HEK293 (cell line): ENCODE measurements at regions not wholly inside any gene's neighbourhood (a gene's known extent, or its start where the extent isn't known, plus 50 kb on each side); places are given as distances from the start of the nearest gene placed in this dataset.

Experiments used
- FEZF1 ChIP-seq: fragments of 450-650 bp; formaldehyde crosslinking; IDR thresholded peaks from 2 replicates; pipeline ENCODE4 v1.5.1; 2016; ENCODE audit warnings: missing biosample characterization, missing genetic modification characterization
- GLI2 ChIP-seq: fragments of 450-650 bp; formaldehyde crosslinking; IDR thresholded peaks from 2 replicates; pipeline ENCODE4; 2017; ENCODE audit warnings: missing biosample characterization, missing genetic modification characterization, low read depth, borderline replicate concordance
- KLF1 ChIP-seq: fragments of 450-650 bp; formaldehyde crosslinking; IDR thresholded peaks from 2 replicates; pipeline ENCODE4 v1.5.1; 2016; ENCODE audit warnings: missing biosample characterization, missing genetic modification characterization
- RBAK ChIP-seq: fragments of 450-650 bp; formaldehyde crosslinking; IDR thresholded peaks from 2 replicates; pipeline ENCODE4 v1.5.1; 2016; ENCODE audit warnings: missing biosample characterization, missing genetic modification characterization
- REPIN1 ChIP-seq: fragments of 450-650 bp; formaldehyde crosslinking; IDR thresholded peaks from 2 replicates; pipeline ENCODE4 v1.5.1; 2017; ENCODE audit warnings: missing biosample characterization, missing genetic modification characterization, low read depth
- SALL2 ChIP-seq: fragments of 450-650 bp; formaldehyde crosslinking; IDR thresholded peaks from 2 replicates; pipeline ENCODE4 v1.5.0; 2017; ENCODE audit warnings: missing biosample characterization, mild to moderate bottlenecking, missing genetic modification characterization, borderline replicate concordance
- ZBTB7A ChIP-seq: fragments of 450-650 bp; formaldehyde crosslinking; IDR thresholded peaks from 2 replicates; pipeline ENCODE4 v1.5.1; 2016; ENCODE audit warnings: low read depth, missing biosample characterization, missing genetic modification characterization
- ZNF138 ChIP-seq: fragments of 450-650 bp; formaldehyde crosslinking; IDR thresholded peaks from 2 replicates; pipeline ENCODE4 v1.5.1; 2016; ENCODE audit warnings: missing biosample characterization, missing genetic modification characterization, borderline replicate concordance
- ZNF174 ChIP-seq: fragments of 450-650 bp; formaldehyde crosslinking; IDR thresholded peaks from 2 replicates; pipeline ENCODE4 v1.5.0; 2017; ENCODE audit warnings: missing biosample characterization, mild to moderate bottlenecking, missing genetic modification characterization
- ZNF184 ChIP-seq: fragments of 450-650 bp; IDR thresholded peaks from 2 replicates; pipeline ENCODE4 v1.5.1; 2018; ENCODE audit warnings: missing biosample characterization, mild to moderate bottlenecking, missing genetic modification characterization
- ZNF19 ChIP-seq: fragments of 450-650 bp; formaldehyde crosslinking; IDR thresholded peaks from 2 replicates; pipeline ENCODE4; 2016; ENCODE audit warnings: missing biosample characterization, missing genetic modification characterization, low read depth
- ZNF24 ChIP-seq: fragments of 450-650 bp; formaldehyde crosslinking; IDR thresholded peaks from 2 replicates; pipeline ENCODE4 v1.5.1; 2016; ENCODE audit warnings: missing biosample characterization, missing genetic modification characterization
- ZNF302 ChIP-seq: fragments of 450-650 bp; formaldehyde crosslinking; IDR thresholded peaks from 2 replicates; pipeline ENCODE4 v1.5.1; 2016; ENCODE audit warnings: missing biosample characterization, missing genetic modification characterization, low read depth
- ZNF311 ChIP-seq: fragments of 450-650 bp; formaldehyde crosslinking; IDR thresholded peaks from 2 replicates; pipeline ENCODE4 v1.5.1; 2017; ENCODE audit warnings: missing biosample characterization, missing genetic modification characterization, borderline replicate concordance
- ZNF501 ChIP-seq: fragments of 450-650 bp; formaldehyde crosslinking; IDR thresholded peaks from 2 replicates; pipeline ENCODE4 v1.5.1; 2016; ENCODE audit warnings: missing biosample characterization, missing genetic modification characterization
- ZNF530 ChIP-seq: fragments of 450-650 bp; formaldehyde crosslinking; IDR thresholded peaks from 2 replicates; pipeline ENCODE4 v1.5.1; 2016; ENCODE audit warnings: low read depth, missing biosample characterization, missing genetic modification characterization
- ZNF544 ChIP-seq: fragments of 450-650 bp; formaldehyde crosslinking; IDR thresholded peaks from 2 replicates; pipeline ENCODE4 v1.5.0; 2017; ENCODE audit warnings: missing biosample characterization, missing genetic modification characterization
- ZNF549 ChIP-seq: fragments of 450-650 bp; IDR thresholded peaks from 2 replicates; pipeline ENCODE4 v1.5.1; 2018; ENCODE audit warnings: missing biosample characterization, missing genetic modification characterization, mild to moderate bottlenecking, inconsistent platforms, moderate library complexity
- ZNF555 ChIP-seq: fragments of 450-650 bp; formaldehyde crosslinking; conservative IDR thresholded peaks from 2 replicates; pipeline ENCODE4 v1.5.1; 2017; ENCODE audit warnings: missing biosample characterization, mild to moderate bottlenecking, missing genetic modification characterization, inconsistent platforms
- ZNF660 ChIP-seq: fragments of 450-650 bp; IDR thresholded peaks from 2 replicates; pipeline ENCODE4 v1.5.1; 2018; ENCODE audit warnings: missing biosample characterization, mild to moderate bottlenecking, missing genetic modification characterization
- ZNF747 ChIP-seq: fragments of 450-650 bp; formaldehyde crosslinking; IDR thresholded peaks from 2 replicates; pipeline ENCODE4 v1.5.1; 2016; ENCODE audit warnings: missing biosample characterization, missing genetic modification characterization
- ZNF768 ChIP-seq: fragments of 450-650 bp; formaldehyde crosslinking; IDR thresholded peaks from 2 replicates; pipeline ENCODE4 v1.5.1; 2018; ENCODE audit warnings: missing biosample characterization, mild to moderate bottlenecking, missing genetic modification characterization
- ZNF776 ChIP-seq: fragments of 450-650 bp; formaldehyde crosslinking; IDR thresholded peaks from 2 replicates; pipeline ENCODE4 v1.5.0; 2017; ENCODE audit warnings: missing biosample characterization, missing genetic modification characterization, borderline replicate concordance
- ZNF837 ChIP-seq: fragments of 450-650 bp; formaldehyde crosslinking; IDR thresholded peaks from 2 replicates; pipeline ENCODE4 v1.5.1; 2016; ENCODE audit warnings: missing biosample characterization, missing genetic modification characterization
- ZSCAN16 ChIP-seq: fragments of 450-650 bp; formaldehyde crosslinking; IDR thresholded peaks from 2 replicates; pipeline ENCODE4 v1.5.1; 2016; ENCODE audit warnings: missing biosample characterization, missing genetic modification characterization
- TF ChIP-seq, protein P1 (sequence below): fragments of 450-650 bp; formaldehyde crosslinking; IDR thresholded peaks from 2 replicates; pipeline ENCODE4 v1.5.1; 2017; ENCODE audit warnings: missing biosample characterization, missing genetic modification characterization
- TF ChIP-seq, protein P2 (sequence below): sonication (generic); formaldehyde crosslinking; IDR thresholded peaks from 2 replicates; pipeline ENCODE4 v1.8.1; 2022; ENCODE audit warnings: mild to moderate bottlenecking, moderate library complexity, missing genetic modification reagents
- TF ChIP-seq, protein P3 (sequence below): fragments of 450-650 bp; formaldehyde crosslinking; IDR thresholded peaks from 2 replicates; pipeline ENCODE4 v1.5.1; 2017; ENCODE audit warnings: missing biosample characterization, missing genetic modification characterization
- TF ChIP-seq, protein P4 (sequence below): IDR thresholded peaks from 2 replicates; pipeline ENCODE4 v1.6.1; 2011; ENCODE audit warnings: mild to moderate bottlenecking, low read depth, low read length, borderline replicate concordance
- TF ChIP-seq, protein P5 (sequence below): fragments of 450-650 bp; formaldehyde crosslinking; IDR thresholded peaks from 2 replicates; pipeline ENCODE4 v1.5.1; 2016; ENCODE audit warnings: missing biosample characterization, missing genetic modification characterization
- TF ChIP-seq, protein P6 (sequence below): fragments of 450-650 bp; formaldehyde crosslinking; IDR thresholded peaks from 2 replicates; pipeline ENCODE4 v1.5.1; 2016; ENCODE audit warnings: missing biosample characterization, missing genetic modification characterization

DNA sequence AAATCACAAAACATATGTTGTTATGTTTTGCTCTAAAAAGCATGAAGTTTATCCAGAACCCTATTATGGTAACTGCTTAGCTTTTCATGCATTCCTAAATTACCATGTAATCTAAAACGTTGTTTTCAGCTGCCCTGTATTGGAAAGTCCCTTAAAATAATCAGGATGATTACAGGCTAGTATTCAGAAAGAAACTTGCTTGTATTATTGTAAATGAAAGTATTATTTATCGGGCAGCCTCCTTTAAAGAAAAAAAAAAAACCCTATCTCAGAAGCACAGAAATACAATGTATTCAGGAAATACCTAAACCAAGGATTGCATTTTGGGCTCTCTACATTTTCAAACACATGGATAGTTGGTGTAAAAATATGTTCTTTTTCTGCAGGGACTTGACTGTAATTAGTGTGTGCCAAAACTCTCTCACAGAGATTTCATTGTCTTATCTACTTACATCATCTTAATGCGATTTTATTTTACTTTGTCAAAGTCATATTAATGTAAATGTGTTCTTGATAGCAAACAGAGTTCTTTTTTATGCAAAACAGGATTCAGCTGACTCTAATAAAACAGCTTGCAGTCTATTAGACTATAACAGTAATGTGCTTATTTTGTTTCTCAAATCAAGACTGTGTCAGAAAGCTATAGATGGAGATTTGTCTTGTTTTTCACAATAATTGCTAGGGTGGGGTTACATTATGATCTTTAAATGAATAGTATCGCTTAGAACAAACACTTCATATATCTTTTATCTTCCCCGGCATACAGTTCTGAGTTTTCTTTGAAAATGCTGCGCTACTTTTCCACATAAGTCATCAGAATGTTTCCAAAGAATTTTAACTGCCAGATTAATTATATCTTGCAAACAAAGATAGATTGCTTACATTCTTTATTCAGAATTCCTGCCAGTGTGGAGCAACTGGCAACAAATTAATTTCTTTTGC lies 65.3 kb upstream of the ARID5B start (continued):
- TF ChIP-seq ZNF138 (no peak), ZSCAN16 (tag by site-specific recombination) (no peak), ZNF837 (tag by site-specific recombination) (no peak), FEZF1 (tag by site-specific recombination) (no peak), ZNF544 (tag by site-specific recombination) (no peak), KLF1 (no peak), ZNF501 (tag by site-specific recombination) (no peak), ZNF776 (no peak), SALL2 (tag by site-specific recombination) (no peak), ZNF747 (no peak), ZNF302 (tag by site-specific recombination) (no peak), ZNF19 (no peak), ZNF768 (no peak), ZNF555 (no peak), ZNF660 (tag by site-specific recombination) (no peak), ZNF530 (tag by site-specific recombination) (no peak), ZNF311 (no peak), ZNF24 (tag by site-specific recombination) (no peak), REPIN1 (no peak), ZBTB7A (tag by site-specific recombination) (no peak), ZNF549 (tag by site-specific recombination) (no peak), ZNF184 (tag by site-specific recombination) (no peak), RBAK (tag by site-specific recombination) (no peak), ZNF174 (tag by site-specific recombination) (no peak), GLI2 (tag by site-specific recombination) (no peak)
- TF ChIP-seq, protein P1, sequence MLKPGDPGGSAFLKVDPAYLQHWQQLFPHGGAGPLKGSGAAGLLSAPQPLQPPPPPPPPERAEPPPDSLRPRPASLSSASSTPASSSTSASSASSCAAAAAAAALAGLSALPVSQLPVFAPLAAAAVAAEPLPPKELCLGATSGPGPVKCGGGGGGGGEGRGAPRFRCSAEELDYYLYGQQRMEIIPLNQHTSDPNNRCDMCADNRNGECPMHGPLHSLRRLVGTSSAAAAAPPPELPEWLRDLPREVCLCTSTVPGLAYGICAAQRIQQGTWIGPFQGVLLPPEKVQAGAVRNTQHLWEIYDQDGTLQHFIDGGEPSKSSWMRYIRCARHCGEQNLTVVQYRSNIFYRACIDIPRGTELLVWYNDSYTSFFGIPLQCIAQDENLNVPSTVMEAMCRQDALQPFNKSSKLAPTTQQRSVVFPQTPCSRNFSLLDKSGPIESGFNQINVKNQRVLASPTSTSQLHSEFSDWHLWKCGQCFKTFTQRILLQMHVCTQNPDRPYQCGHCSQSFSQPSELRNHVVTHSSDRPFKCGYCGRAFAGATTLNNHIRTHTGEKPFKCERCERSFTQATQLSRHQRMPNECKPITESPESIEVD (tag by site-specific recombination): peak; percentile 95
- TF ChIP-seq, protein P2, sequence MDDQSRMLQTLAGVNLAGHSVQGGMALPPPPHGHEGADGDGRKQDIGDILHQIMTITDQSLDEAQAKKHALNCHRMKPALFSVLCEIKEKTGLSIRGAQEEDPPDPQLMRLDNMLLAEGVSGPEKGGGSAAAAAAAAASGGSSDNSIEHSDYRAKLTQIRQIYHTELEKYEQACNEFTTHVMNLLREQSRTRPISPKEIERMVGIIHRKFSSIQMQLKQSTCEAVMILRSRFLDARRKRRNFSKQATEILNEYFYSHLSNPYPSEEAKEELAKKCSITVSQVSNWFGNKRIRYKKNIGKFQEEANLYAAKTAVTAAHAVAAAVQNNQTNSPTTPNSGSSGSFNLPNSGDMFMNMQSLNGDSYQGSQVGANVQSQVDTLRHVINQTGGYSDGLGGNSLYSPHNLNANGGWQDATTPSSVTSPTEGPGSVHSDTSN (CRISPR knock-in tag): no peak
- TF ChIP-seq, protein P3, sequence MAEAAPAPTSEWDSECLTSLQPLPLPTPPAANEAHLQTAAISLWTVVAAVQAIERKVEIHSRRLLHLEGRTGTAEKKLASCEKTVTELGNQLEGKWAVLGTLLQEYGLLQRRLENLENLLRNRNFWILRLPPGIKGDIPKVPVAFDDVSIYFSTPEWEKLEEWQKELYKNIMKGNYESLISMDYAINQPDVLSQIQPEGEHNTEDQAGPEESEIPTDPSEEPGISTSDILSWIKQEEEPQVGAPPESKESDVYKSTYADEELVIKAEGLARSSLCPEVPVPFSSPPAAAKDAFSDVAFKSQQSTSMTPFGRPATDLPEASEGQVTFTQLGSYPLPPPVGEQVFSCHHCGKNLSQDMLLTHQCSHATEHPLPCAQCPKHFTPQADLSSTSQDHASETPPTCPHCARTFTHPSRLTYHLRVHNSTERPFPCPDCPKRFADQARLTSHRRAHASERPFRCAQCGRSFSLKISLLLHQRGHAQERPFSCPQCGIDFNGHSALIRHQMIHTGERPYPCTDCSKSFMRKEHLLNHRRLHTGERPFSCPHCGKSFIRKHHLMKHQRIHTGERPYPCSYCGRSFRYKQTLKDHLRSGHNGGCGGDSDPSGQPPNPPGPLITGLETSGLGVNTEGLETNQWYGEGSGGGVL (tag by site-specific recombination): no peak
- TF ChIP-seq, protein P4, sequence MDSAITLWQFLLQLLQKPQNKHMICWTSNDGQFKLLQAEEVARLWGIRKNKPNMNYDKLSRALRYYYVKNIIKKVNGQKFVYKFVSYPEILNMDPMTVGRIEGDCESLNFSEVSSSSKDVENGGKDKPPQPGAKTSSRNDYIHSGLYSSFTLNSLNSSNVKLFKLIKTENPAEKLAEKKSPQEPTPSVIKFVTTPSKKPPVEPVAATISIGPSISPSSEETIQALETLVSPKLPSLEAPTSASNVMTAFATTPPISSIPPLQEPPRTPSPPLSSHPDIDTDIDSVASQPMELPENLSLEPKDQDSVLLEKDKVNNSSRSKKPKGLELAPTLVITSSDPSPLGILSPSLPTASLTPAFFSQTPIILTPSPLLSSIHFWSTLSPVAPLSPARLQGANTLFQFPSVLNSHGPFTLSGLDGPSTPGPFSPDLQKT: no peak
- TF ChIP-seq, protein P5, sequence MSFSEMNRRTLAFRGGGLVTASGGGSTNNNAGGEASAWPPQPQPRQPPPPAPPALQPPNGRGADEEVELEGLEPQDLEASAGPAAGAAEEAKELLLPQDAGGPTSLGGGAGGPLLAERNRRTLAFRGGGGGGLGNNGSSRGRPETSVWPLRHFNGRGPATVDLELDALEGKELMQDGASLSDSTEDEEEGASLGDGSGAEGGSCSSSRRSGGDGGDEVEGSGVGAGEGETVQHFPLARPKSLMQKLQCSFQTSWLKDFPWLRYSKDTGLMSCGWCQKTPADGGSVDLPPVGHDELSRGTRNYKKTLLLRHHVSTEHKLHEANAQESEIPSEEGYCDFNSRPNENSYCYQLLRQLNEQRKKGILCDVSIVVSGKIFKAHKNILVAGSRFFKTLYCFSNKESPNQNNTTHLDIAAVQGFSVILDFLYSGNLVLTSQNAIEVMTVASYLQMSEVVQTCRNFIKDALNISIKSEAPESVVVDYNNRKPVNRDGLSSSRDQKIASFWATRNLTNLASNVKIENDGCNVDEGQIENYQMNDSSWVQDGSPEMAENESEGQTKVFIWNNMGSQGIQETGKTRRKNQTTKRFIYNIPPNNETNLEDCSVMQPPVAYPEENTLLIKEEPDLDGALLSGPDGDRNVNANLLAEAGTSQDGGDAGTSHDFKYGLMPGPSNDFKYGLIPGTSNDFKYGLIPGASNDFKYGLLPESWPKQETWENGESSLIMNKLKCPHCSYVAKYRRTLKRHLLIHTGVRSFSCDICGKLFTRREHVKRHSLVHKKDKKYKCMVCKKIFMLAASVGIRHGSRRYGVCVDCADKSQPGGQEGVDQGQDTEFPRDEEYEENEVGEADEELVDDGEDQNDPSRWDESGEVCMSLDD (tag by site-specific recombination): no peak
- TF ChIP-seq, protein P6, sequence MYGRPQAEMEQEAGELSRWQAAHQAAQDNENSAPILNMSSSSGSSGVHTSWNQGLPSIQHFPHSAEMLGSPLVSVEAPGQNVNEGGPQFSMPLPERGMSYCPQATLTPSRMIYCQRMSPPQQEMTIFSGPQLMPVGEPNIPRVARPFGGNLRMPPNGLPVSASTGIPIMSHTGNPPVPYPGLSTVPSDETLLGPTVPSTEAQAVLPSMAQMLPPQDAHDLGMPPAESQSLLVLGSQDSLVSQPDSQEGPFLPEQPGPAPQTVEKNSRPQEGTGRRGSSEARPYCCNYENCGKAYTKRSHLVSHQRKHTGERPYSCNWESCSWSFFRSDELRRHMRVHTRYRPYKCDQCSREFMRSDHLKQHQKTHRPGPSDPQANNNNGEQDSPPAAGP (tag by site-specific recombination): no peak
